ENCODE measurements at regions not wholly inside any gene's neighbourhood (a gene's known extent, or its start where the extent isn't known, plus 50 kb on each side); places are given as distances from the start of the nearest gene placed in this dataset.

GRCh38 chr4:106869551-106869950, 166.6 kb downstream of the DKK2 start:
- no peaks in the 10 kb centered on the region for H3K36me3 ChIP-seq
- no peak for DNase-seq
- no peak for TF ChIP-seq CTCF (IDR thresholded peaks at IDR 0.05; ENCODE audit: low read depth, low read length)
- no peaks in the 10 kb centered on the region for H3K27me3 ChIP-seq
- H3K4me3 ChIP-seq (ENCODE audit: low read depth, low read length), result no peak overlapping the region
- no peaks in the 10 kb centered on the region for H3K4me1 ChIP-seq
- H3K9me3 ChIP-seq, result no peaks in the 10 kb centered on the region

GRCh38 chr4:106868381-106869035, 167.6 kb downstream of the DKK2 start:
- DNase-seq, result no peak
- Histone ChIP-seq H3K27me3 (no peaks in the 10 kb centered on the region), H3K36me3 (no peaks in the 10 kb centered on the region), H3K4me1 (no peaks in the 10 kb centered on the region), H3K9me3 (no peaks in the 10 kb centered on the region), H3K4me3 (ENCODE audit: low read depth, low read length) (no peak overlapping the region)
- no peak for TF ChIP-seq CTCF (IDR thresholded peaks at IDR 0.05; ENCODE audit: low read depth, low read length)

- no peaks in the 10 kb centered on the region for H3K4me1 ChIP-seq
- DNase-seq, result no peak
- no peaks in the 10 kb centered on the region for H3K27me3 ChIP-seq
- no peak for TF ChIP-seq CTCF (IDR thresholded peaks at IDR 0.05; ENCODE audit: low read depth, low read length)
- no peaks in the 10 kb centered on the region for H3K36me3 ChIP-seq
- no peaks in the 10 kb centered on the region for H3K9me3 ChIP-seq
- H3K4me3 ChIP-seq (ENCODE audit: low read depth, low read length), result no peak overlapping the region
These were observed 171.9 kb downstream of the DKK2 start for GRCh38 chr4:106864231-106864630.

- no peaks in the 10 kb centered on the region for H3K27me3 ChIP-seq
- no peaks in the 10 kb centered on the region for H3K4me1 ChIP-seq
- no peaks in the 10 kb centered on the region for H3K9me3 ChIP-seq
- no peak overlapping the region for H3K4me3 ChIP-seq (ENCODE audit: low read depth, low read length)
- no peaks in the 10 kb centered on the region for H3K36me3 ChIP-seq
- no peak for TF ChIP-seq CTCF (IDR thresholded peaks at IDR 0.05; ENCODE audit: low read depth, low read length)
- no peak for DNase-seq
These were observed 181.4 kb downstream of the DKK2 start for GRCh38 chr4:106854569-106855351.

GRCh38 chr4:106852426-106852825, 183.7 kb downstream of the DKK2 start:
- no peak for TF ChIP-seq CTCF (IDR thresholded peaks at IDR 0.05; ENCODE audit: low read depth, low read length)
- H3K4me3 ChIP-seq (ENCODE audit: low read depth, low read length), result no peak overlapping the region
- H3K4me1 ChIP-seq, result no peaks in the 10 kb centered on the region
- H3K36me3 ChIP-seq, result no peaks in the 10 kb centered on the region
- H3K9me3 ChIP-seq, result no peaks in the 10 kb centered on the region
- DNase-seq, result no peak
- H3K27me3 ChIP-seq, result no peaks in the 10 kb centered on the region

- H3K36me3 ChIP-seq, result no peaks in the 10 kb centered on the region
- no peak overlapping the region for H3K4me3 ChIP-seq (ENCODE audit: low read depth, low read length)
- DNase-seq, result no peak
- H3K27me3 ChIP-seq, result no peaks in the 10 kb centered on the region
- TF ChIP-seq CTCF (IDR thresholded peaks at IDR 0.05; ENCODE audit: low read depth, low read length), result no peak
- no peaks in the 10 kb centered on the region for H3K4me1 ChIP-seq
- no peaks in the 10 kb centered on the region for H3K9me3 ChIP-seq
These were observed 184.4 kb downstream of the DKK2 start for GRCh38 chr4:106851726-106852125.
